ENCODE measurements at regions not wholly inside any gene's neighbourhood (a gene's known extent, or its start where the extent isn't known, plus 50 kb on each side); places are given as distances from the start of the nearest gene placed in this dataset.
A peak's percentile ranks its signal among the peaks of the same experiment; 100 is the strongest.

GRCh38 chr16:85987750-85988078 lies 88.8 kb downstream of the IRF8 start:
- CTCF ChIA-PET, result interaction anchor here (0.9 to 15.2 kb wide), 5 partner anchors 14 to 177 kb away, joined by 3 to 307 read pairs (median 8); no protein-coding TSS in a partner anchor

GRCh38 chr16:85988306-85988705 lies 89.3 kb downstream of the IRF8 start:
- Mint-ChIP-seq H3K4me1 (peaks cover 24 to 47% (median 43%) of the 10 kb centered on the region in 3 donors), H3K4me3 (peak overlapping the region in 3 of 7 donors; percentile 4 to 69 (median 53)), H3K27ac (no peak overlapping the region), H3K27me3 (peaks cover 8 to 20% of the 10 kb centered on the region in 2 donors), H3K9me3 (no peaks in the 10 kb centered on the region), H3K36me3 (no peaks in the 10 kb centered on the region)
- Histone ChIP-seq H3K9me3 (ENCODE audit: low read length) (no peaks in the 10 kb centered on the region), H3K27ac (ENCODE audit: low read depth, low read length) (no peak overlapping the region), H3K27me3 (ENCODE audit: insufficient read depth, low read length, poor library complexity, severe bottlenecking) (peaks cover 4% of the 10 kb centered on the region), H3K36me3 (ENCODE audit: insufficient read depth, low read length) (no peaks in the 10 kb centered on the region), H3K4me1 (ENCODE audit: insufficient read depth, low read length) (peaks cover 6% of the 10 kb centered on the region), H3K4me3 (ENCODE audit: low read length) (no peak overlapping the region)
- ChIA-PET POLR2A (no interaction called here), CTCF (interaction anchor here (1.2 to 15.2 kb wide), 4 partner anchors 14 to 179 kb away, joined by 3 to 307 read pairs (median 9); no protein-coding TSS in a partner anchor)
- DNase-seq, result no peak

More at GRCh38 chr16:85987750-85988078, 88.8 kb downstream of the IRF8 start:
- H3K4me3 ChIP-seq (ENCODE audit: low read length), result no peak overlapping the region
- H3K4me1 ChIP-seq (ENCODE audit: insufficient read depth, low read length), result peaks cover 6% of the 10 kb centered on the region
- no peak overlapping the region for H3K27ac ChIP-seq (ENCODE audit: low read depth, low read length)
- peaks cover 4% of the 10 kb centered on the region for H3K27me3 ChIP-seq (ENCODE audit: insufficient read depth, low read length, poor library complexity, severe bottlenecking)
- peaks cover 8 to 17% of the 10 kb centered on the region in 2 donors for H3K27me3 Mint-ChIP-seq
- no peaks in the 10 kb centered on the region for H3K9me3 Mint-ChIP-seq
- H3K36me3 Mint-ChIP-seq, result no peaks in the 10 kb centered on the region
- H3K36me3 ChIP-seq (ENCODE audit: insufficient read depth, low read length), result no peaks in the 10 kb centered on the region
- H3K4me1 Mint-ChIP-seq, result peaks cover 24 to 47% (median 43%) of the 10 kb centered on the region in 3 donors
- POLR2A ChIA-PET, result interaction anchor here (1.2 kb wide), 1 partner anchor 166 kb away, joined by 3 read pairs; no protein-coding TSS in a partner anchor
- peak overlapping the region in 1 of 8 donors; percentile 27 for H3K27ac Mint-ChIP-seq
- DNase-seq, result peak in 1 of 5 donors; percentile 32
- H3K4me3 Mint-ChIP-seq, result no peak overlapping the region
- H3K9me3 ChIP-seq (ENCODE audit: low read length), result no peaks in the 10 kb centered on the region

- no peaks in the 10 kb centered on the region for H3K9me3 Mint-ChIP-seq
- H3K4me3 ChIP-seq (ENCODE audit: low read length), result no peak overlapping the region
- peak overlapping the region in 5 of 7 donors; percentile 5 to 69 (median 52) for H3K4me3 Mint-ChIP-seq
- peaks cover 8 to 20% of the 10 kb centered on the region in 2 donors for H3K27me3 Mint-ChIP-seq
- H3K27ac ChIP-seq (ENCODE audit: low read depth, low read length), result no peak overlapping the region
- no peaks in the 10 kb centered on the region for H3K36me3 ChIP-seq (ENCODE audit: insufficient read depth, low read length)
- no peaks in the 10 kb centered on the region for H3K9me3 ChIP-seq (ENCODE audit: low read length)
- peaks cover 24 to 47% (median 43%) of the 10 kb centered on the region in 3 donors for H3K4me1 Mint-ChIP-seq
- H3K27me3 ChIP-seq (ENCODE audit: insufficient read depth, low read length, poor library complexity, severe bottlenecking), result peaks cover 4% of the 10 kb centered on the region
- DNase-seq, result no peak
- no peaks in the 10 kb centered on the region for H3K36me3 Mint-ChIP-seq
- CTCF ChIA-PET, result interaction anchor here (1.2 to 15.2 kb wide), 3 partner anchors 169 to 179 kb away, joined by 3 to 307 read pairs (median 8); no protein-coding TSS in a partner anchor
- POLR2A ChIA-PET, result no interaction called here
- H3K27ac Mint-ChIP-seq, result peak overlapping the region in 2 of 8 donors; percentile 7 to 43
- H3K4me1 ChIP-seq (ENCODE audit: insufficient read depth, low read length), result peaks cover 6% of the 10 kb centered on the region
These were observed 89.9 kb downstream of the IRF8 start for GRCh38 chr16:85988723-85989313.

GRCh38 chr16:85989376-85989775 lies 90.4 kb downstream of the IRF8 start:
- Mint-ChIP-seq H3K27me3 (peaks cover 8 to 20% of the 10 kb centered on the region in 2 donors), H3K4me3 (peak overlapping the region in 1 of 7 donors; percentile 69), H3K4me1 (peaks cover 24 to 46% (median 40%) of the 10 kb centered on the region in 3 donors), H3K27ac (peak overlapping the region in 1 of 8 donors; percentile 7), H3K9me3 (no peaks in the 10 kb centered on the region), H3K36me3 (no peaks in the 10 kb centered on the region)
- Histone ChIP-seq H3K4me3 (ENCODE audit: low read length) (no peak overlapping the region), H3K4me1 (ENCODE audit: insufficient read depth, low read length) (peaks cover 6% of the 10 kb centered on the region), H3K9me3 (ENCODE audit: low read length) (no peaks in the 10 kb centered on the region), H3K36me3 (ENCODE audit: insufficient read depth, low read length) (no peaks in the 10 kb centered on the region), H3K27ac (ENCODE audit: low read depth, low read length) (no peak overlapping the region), H3K27me3 (ENCODE audit: insufficient read depth, low read length, poor library complexity, severe bottlenecking) (peaks cover 4% of the 10 kb centered on the region)
- ChIA-PET POLR2A (no interaction called here), CTCF (interaction anchor here (1.2 to 15.2 kb wide), 2 partner anchors 169 to 180 kb away, joined by 3 to 307 read pairs; no protein-coding TSS in a partner anchor)
- no peak for DNase-seq

- CTCF ChIA-PET, result interaction anchor here (15.2 kb wide), 1 partner anchor 170 kb away, joined by 307 read pairs; no protein-coding TSS in a partner anchor
- POLR2A ChIA-PET, result no interaction called here
- Mint-ChIP-seq H3K4me1 (peaks cover 21 to 39% (median 34%) of the 10 kb centered on the region in 3 donors), H3K27ac (peak overlapping the region in 2 of 8 donors; percentile 38 to 47), H3K9me3 (no peaks in the 10 kb centered on the region), H3K27me3 (peaks cover 8 to 24% of the 10 kb centered on the region in 2 donors), H3K36me3 (no peaks in the 10 kb centered on the region), H3K4me3 (peak overlapping the region in 1 of 7 donors; percentile 32)
- Histone ChIP-seq H3K4me3 (ENCODE audit: low read length) (no peak overlapping the region), H3K36me3 (ENCODE audit: insufficient read depth, low read length) (no peaks in the 10 kb centered on the region), H3K27me3 (ENCODE audit: insufficient read depth, low read length, poor library complexity, severe bottlenecking) (peaks cover 4% of the 10 kb centered on the region), H3K9me3 (ENCODE audit: low read length) (no peaks in the 10 kb centered on the region), H3K4me1 (ENCODE audit: insufficient read depth, low read length) (peaks cover 6% of the 10 kb centered on the region), H3K27ac (ENCODE audit: low read depth, low read length) (no peak overlapping the region)
- DNase-seq, result no peak
These were observed 91.1 kb downstream of the IRF8 start for GRCh38 chr16:85989863-85990643.

GRCh38 chr16:85990861-85991301 lies 91.9 kb downstream of the IRF8 start:
- H3K9me3 ChIP-seq (ENCODE audit: low read length), result no peaks in the 10 kb centered on the region
- ChIA-PET POLR2A (no interaction called here), CTCF (interaction anchor here (15.2 kb wide), 1 partner anchor 171 kb away, joined by 307 read pairs; no protein-coding TSS in a partner anchor)
- no peaks in the 10 kb centered on the region for H3K36me3 ChIP-seq (ENCODE audit: insufficient read depth, low read length)
- H3K4me1 Mint-ChIP-seq, result peaks cover 19 to 40% (median 37%) of the 10 kb centered on the region in 3 donors
- DNase-seq, result no peak
- no peak overlapping the region for H3K4me3 Mint-ChIP-seq
- no peaks in the 10 kb centered on the region for H3K9me3 Mint-ChIP-seq
- no peak overlapping the region for H3K27ac Mint-ChIP-seq
- no peak overlapping the region for H3K4me3 ChIP-seq (ENCODE audit: low read length)
- peaks cover 8% of the 10 kb centered on the region for H3K4me1 ChIP-seq (ENCODE audit: insufficient read depth, low read length)
- no peak overlapping the region for H3K27ac ChIP-seq (ENCODE audit: low read depth, low read length)
- peaks cover 4% of the 10 kb centered on the region for H3K27me3 ChIP-seq (ENCODE audit: insufficient read depth, low read length, poor library complexity, severe bottlenecking)
- peaks cover 5 to 28% of the 10 kb centered on the region in 2 donors for H3K27me3 Mint-ChIP-seq
- H3K36me3 Mint-ChIP-seq, result no peaks in the 10 kb centered on the region

- Mint-ChIP-seq H3K4me1 (peaks cover 21 to 44% (median 42%) of the 10 kb centered on the region in 3 donors), H3K27me3 (peaks cover 5 to 32% of the 10 kb centered on the region in 2 donors)
- POLR2A ChIA-PET, result no interaction called here
These were observed 92.5 kb downstream of the IRF8 start for GRCh38 chr16:85991425-85991824.

More at GRCh38 chr16:85991425-85991824, 92.5 kb downstream of the IRF8 start:
- Histone ChIP-seq H3K4me3 (ENCODE audit: low read length) (no peak overlapping the region), H3K27me3 (ENCODE audit: insufficient read depth, low read length, poor library complexity, severe bottlenecking) (peaks cover 4% of the 10 kb centered on the region), H3K27ac (ENCODE audit: low read depth, low read length) (no peak overlapping the region), H3K9me3 (ENCODE audit: low read length) (no peaks in the 10 kb centered on the region), H3K36me3 (ENCODE audit: insufficient read depth, low read length) (no peaks in the 10 kb centered on the region), H3K4me1 (ENCODE audit: insufficient read depth, low read length) (peaks cover 13% of the 10 kb centered on the region)
- no peak for DNase-seq
- peak overlapping the region in 1 of 8 donors; percentile 24 for H3K27ac Mint-ChIP-seq
- CTCF ChIA-PET, result interaction anchor here (15.2 kb wide), 1 partner anchor 171 kb away, joined by 307 read pairs; no protein-coding TSS in a partner anchor
- no peaks in the 10 kb centered on the region for H3K36me3 Mint-ChIP-seq
- H3K9me3 Mint-ChIP-seq, result no peaks in the 10 kb centered on the region
- H3K4me3 Mint-ChIP-seq, result no peak overlapping the region
